ENCODE measurements at regions not wholly inside any gene's neighbourhood (a gene's known extent, or its start where the extent isn't known, plus 50 kb on each side); places are given as distances from the start of the nearest gene placed in this dataset.

DNA sequence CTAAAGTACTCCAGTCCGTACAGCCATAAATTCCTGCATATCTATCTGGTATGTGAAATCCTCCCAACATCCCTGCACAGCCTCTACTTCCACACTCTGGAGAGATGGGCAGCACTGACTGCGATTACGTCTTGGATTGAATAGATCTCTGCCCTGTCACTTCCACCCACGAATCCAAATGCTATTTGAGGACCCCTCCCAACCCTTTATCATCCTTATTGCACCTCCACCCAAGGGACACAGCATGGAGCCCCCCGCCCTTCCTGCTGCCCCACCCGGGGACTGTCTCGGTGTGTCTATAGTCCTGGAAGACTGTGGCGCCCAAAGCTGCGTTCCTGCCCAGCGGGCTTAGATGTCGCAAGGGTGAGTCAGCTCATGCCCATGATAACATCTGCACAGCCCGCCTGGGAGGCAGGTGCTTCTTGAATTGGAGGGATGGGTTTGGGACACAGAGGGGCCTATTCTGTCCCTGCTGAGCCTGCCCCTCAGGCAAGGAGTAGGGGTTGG, 105.7 kb upstream of the HAND1 start:
- Histone ChIP-seq H3K9me3 (ENCODE audit: low read length) (no peaks in the 10 kb centered on the region), H3K4me3 (ENCODE audit: low read length) (no peak overlapping the region), H3K9ac (ENCODE audit: low read length) (no peak overlapping the region), H3K36me3 (ENCODE audit: low read depth, low read length) (no peaks in the 10 kb centered on the region), H2AFZ (ENCODE audit: low read length) (no peak overlapping the region), H3K27me3 (ENCODE audit: low read length) (peaks cover 14% of the 10 kb centered on the region), H3K79me2 (ENCODE audit: low read length) (no peaks in the 10 kb centered on the region), H4K20me1 (ENCODE audit: low read length) (no peaks in the 10 kb centered on the region), H3K4me2 (ENCODE audit: low read length) (no peak overlapping the region), H3F3A (ENCODE audit: low read length, unreplicated experiment) (no peaks in the 10 kb centered on the region), H3K4me1 (ENCODE audit: insufficient read depth, low read length) (peaks cover 5% of the 10 kb centered on the region; the same call in 1 of the 2 replicates), H3K9me2 (replicated peaks; ENCODE audit: low read length) (no peaks in the 10 kb centered on the region), H3K27ac (ENCODE audit: low read length) (no peak overlapping the region)
- 0 out of 2 replicates have a peak, but pooled peaks have one; percentile 35 for ATAC-seq
- intact Hi-C loops (cut with micrococcal nuclease) = no loop called here
- ChIA-PET CTCF (no interaction called here), POLR2A (ENCODE audit: unreplicated experiment) (no interaction called here)
- peak; percentile 62 for DNase-seq
- BruUV-seq (replicated peaks) = no TSS peak
- TF ChIP-seq EZH2phosphoT487 (IDR thresholded peaks at IDR 0.05; ENCODE audit: borderline replicate concordance, low read length) (no peak), EZH2 (IDR thresholded peaks at IDR 0.05; ENCODE audit: low read length, unreplicated experiment) (no peak)
- TF ChIP-seq, protein P1, sequence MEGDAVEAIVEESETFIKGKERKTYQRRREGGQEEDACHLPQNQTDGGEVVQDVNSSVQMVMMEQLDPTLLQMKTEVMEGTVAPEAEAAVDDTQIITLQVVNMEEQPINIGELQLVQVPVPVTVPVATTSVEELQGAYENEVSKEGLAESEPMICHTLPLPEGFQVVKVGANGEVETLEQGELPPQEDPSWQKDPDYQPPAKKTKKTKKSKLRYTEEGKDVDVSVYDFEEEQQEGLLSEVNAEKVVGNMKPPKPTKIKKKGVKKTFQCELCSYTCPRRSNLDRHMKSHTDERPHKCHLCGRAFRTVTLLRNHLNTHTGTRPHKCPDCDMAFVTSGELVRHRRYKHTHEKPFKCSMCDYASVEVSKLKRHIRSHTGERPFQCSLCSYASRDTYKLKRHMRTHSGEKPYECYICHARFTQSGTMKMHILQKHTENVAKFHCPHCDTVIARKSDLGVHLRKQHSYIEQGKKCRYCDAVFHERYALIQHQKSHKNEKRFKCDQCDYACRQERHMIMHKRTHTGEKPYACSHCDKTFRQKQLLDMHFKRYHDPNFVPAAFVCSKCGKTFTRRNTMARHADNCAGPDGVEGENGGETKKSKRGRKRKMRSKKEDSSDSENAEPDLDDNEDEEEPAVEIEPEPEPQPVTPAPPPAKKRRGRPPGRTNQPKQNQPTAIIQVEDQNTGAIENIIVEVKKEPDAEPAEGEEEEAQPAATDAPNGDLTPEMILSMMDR (conservative IDR thresholded peaks at IDR 0.05; ENCODE audit: low read depth, low read length) = no peak

DNA sequence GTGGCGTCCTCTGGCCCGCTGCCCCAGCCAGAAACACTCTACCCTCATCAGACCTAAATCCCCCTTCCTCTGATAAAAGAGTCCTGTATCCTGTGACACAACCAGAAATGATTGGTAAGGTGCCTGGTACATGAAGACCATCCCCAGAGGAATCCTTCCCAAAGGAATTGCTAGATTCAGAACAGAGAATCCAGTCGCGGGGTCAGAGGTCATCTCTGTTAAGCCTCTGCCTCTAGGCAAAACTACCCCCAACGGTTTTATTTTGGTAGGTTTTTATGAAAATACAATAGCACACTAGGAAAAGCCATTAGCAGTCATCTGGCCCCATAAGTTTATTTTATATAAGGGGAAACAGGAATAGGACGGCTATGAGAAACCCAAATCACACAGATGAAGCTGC, 102.4 kb upstream of the HAND1 start:
- H3F3A ChIP-seq (ENCODE audit: low read length, unreplicated experiment) = no peaks in the 10 kb centered on the region
- DNase-seq = no peak
- H3K79me2 ChIP-seq (ENCODE audit: low read length) = no peaks in the 10 kb centered on the region
- no peak for ATAC-seq
- no peaks in the 10 kb centered on the region for H3K36me3 ChIP-seq (ENCODE audit: low read depth, low read length)
- TF ChIP-seq, protein P1 (conservative IDR thresholded peaks at IDR 0.05; ENCODE audit: low read depth, low read length) = no peak
- TF ChIP-seq EZH2 (IDR thresholded peaks at IDR 0.05; ENCODE audit: low read length, unreplicated experiment) (no peak), EZH2phosphoT487 (IDR thresholded peaks at IDR 0.05; ENCODE audit: borderline replicate concordance, low read length) (no peak)
- CTCF ChIA-PET = no interaction called here
- H3K27me3 ChIP-seq (ENCODE audit: low read length) = no peaks in the 10 kb centered on the region
- no peaks in the 10 kb centered on the region for H3K9me3 ChIP-seq (ENCODE audit: low read length)
- intact Hi-C loops (cut with micrococcal nuclease) = no loop called here
- H3K9ac ChIP-seq (ENCODE audit: low read length) = no peak overlapping the region
- BruUV-seq (replicated peaks) = no TSS peak
- no peaks in the 10 kb centered on the region for H3K9me2 ChIP-seq (replicated peaks; ENCODE audit: low read length)
- no peaks in the 10 kb centered on the region for H4K20me1 ChIP-seq (ENCODE audit: low read length)
- no peak overlapping the region for H2AFZ ChIP-seq (ENCODE audit: low read length)
- H3K4me2 ChIP-seq (ENCODE audit: low read length) = no peak overlapping the region
- POLR2A ChIA-PET (ENCODE audit: unreplicated experiment) = no interaction called here
- H3K4me1 ChIP-seq (ENCODE audit: insufficient read depth, low read length) = peaks cover 5% of the 10 kb centered on the region; the same call in 1 of the 2 replicates
- H3K4me3 ChIP-seq (ENCODE audit: low read length) = no peak overlapping the region
- H3K27ac ChIP-seq (ENCODE audit: low read length) = no peak overlapping the region

DNA sequence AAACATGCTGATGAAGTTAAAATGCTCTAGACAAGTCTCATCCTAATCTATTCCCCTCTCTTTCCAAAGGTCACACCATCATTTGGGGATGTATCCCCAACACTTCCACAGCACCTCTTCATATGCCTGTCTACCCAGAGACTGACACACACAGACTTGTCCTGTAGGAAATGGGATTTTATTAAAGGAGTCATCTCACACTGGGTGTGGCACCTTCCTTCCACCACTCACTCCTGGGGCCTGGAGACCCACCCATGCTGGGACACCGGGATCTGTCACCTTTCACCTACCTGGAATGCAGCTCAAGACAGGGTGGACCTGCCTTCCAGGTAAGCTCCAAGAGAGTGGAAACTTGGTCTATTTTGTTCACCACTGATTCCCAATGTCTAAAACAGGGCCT, 99.4 kb upstream of the HAND1 start:
- TF ChIP-seq EZH2phosphoT487 (IDR thresholded peaks at IDR 0.05; ENCODE audit: borderline replicate concordance, low read length) = no peak
- TF ChIP-seq EZH2 (IDR thresholded peaks at IDR 0.05; ENCODE audit: low read length, unreplicated experiment) = no peak
- TF ChIP-seq, protein P1 (conservative IDR thresholded peaks at IDR 0.05; ENCODE audit: low read depth, low read length) = no peak
- Histone ChIP-seq H3K4me2 (ENCODE audit: low read length) (peak overlapping the region; percentile 34; the same call in 1 of the 2 replicates), H2AFZ (ENCODE audit: low read length) (no peak overlapping the region), H3K9me3 (ENCODE audit: low read length) (no peaks in the 10 kb centered on the region), H3K79me2 (ENCODE audit: low read length) (no peaks in the 10 kb centered on the region), H3K9ac (ENCODE audit: low read length) (no peak overlapping the region), H3K27ac (ENCODE audit: low read length) (no peak overlapping the region), H3K4me3 (ENCODE audit: low read length) (no peak overlapping the region), H3K4me1 (ENCODE audit: insufficient read depth, low read length) (no peaks in the 10 kb centered on the region; the same call in 1 of the 2 replicates), H4K20me1 (ENCODE audit: low read length) (no peaks in the 10 kb centered on the region), H3K27me3 (ENCODE audit: low read length) (no peaks in the 10 kb centered on the region), H3F3A (ENCODE audit: low read length, unreplicated experiment) (no peaks in the 10 kb centered on the region), H3K9me2 (replicated peaks; ENCODE audit: low read length) (no peaks in the 10 kb centered on the region), H3K36me3 (ENCODE audit: low read depth, low read length) (no peaks in the 10 kb centered on the region)
- no TSS peak for BruUV-seq (replicated peaks)
- ATAC-seq (no peak; the same call in 1 of the 2 replicates), DNase-seq (peak; percentile 45)
- CTCF ChIA-PET = no interaction called here
- intact Hi-C loops (cut with micrococcal nuclease) = loop anchor here (5.0 kb wide), 1 partner anchor 55 kb away; no protein-coding TSS in a partner anchor
- POLR2A ChIA-PET (ENCODE audit: unreplicated experiment) = no interaction called here
